GM06990 (cell line): ENCODE measurements at regions not wholly inside any gene's neighbourhood (a gene's known extent, or its start where the extent isn't known, plus 50 kb on each side); places are given as distances from the start of the nearest gene placed in this dataset.
"Not testable (repeated sequence)": the region's sequence is repeated elsewhere in the genome, so short reads cannot be mapped to it uniquely, and the experiment has no call there.

Experiments
- DNase-seq: peaks from one replicate; pipeline ENCODE4 v3.0.0-alpha.2; 2011; ENCODE audit not compliant: insufficient read length; ENCODE audit errors: extremely low read depth
- H3K27me3 ChIP-seq: replicated peaks from 2 replicates; pipeline ENCODE4 v1.6.0; 2011; ENCODE audit warnings: low read length; ENCODE audit not compliant: control insufficient read depth, insufficient read depth
- H3K36me3 ChIP-seq: 2 replicates; pipeline ENCODE4 v1.5.1; 2011; ENCODE audit warnings: low read length; ENCODE audit not compliant: control insufficient read depth, insufficient read depth
- H3K4me3 ChIP-seq: replicated peaks from 2 replicates; pipeline ENCODE4 v1.5.1; 2011; ENCODE audit warnings: low read depth, mild to moderate bottlenecking, control low read depth, low read length
- TF ChIP-seq, protein P1 (sequence below): IDR thresholded peaks from 2 replicates; pipeline ENCODE4 v1.5.1; 2011; ENCODE audit warnings: low read length, control low read depth, mild to moderate bottlenecking, inconsistent platforms; ENCODE audit not compliant: insufficient read depth, poor library complexity, severe bottlenecking

DNA sequence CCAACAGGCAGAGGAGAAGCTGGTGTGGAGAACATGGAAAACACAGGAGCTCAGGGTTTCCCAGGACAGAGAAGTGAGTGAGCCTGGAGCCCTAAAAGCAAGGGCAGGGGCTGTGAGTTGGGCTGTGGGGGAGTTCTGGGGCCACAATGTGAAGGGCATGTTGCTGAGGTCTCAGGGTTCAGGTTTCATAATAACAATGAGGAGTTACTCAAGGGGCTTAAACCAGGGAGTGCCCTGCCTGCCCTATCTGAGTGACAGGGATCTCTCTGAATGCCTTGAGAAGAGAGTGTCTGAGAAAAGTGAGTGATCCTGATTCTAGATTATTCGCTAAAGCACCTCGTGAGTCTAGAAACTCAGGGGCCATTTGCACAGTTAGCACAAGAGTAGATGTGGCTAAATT lies 129.6 kb downstream of the VPREB1 start:
- Histone ChIP-seq H3K36me3 (no peaks in the 10 kb centered on the region), H3K27me3 (no peaks in the 10 kb centered on the region), H3K4me3 (no peak overlapping the region)
- TF ChIP-seq, protein P1, sequence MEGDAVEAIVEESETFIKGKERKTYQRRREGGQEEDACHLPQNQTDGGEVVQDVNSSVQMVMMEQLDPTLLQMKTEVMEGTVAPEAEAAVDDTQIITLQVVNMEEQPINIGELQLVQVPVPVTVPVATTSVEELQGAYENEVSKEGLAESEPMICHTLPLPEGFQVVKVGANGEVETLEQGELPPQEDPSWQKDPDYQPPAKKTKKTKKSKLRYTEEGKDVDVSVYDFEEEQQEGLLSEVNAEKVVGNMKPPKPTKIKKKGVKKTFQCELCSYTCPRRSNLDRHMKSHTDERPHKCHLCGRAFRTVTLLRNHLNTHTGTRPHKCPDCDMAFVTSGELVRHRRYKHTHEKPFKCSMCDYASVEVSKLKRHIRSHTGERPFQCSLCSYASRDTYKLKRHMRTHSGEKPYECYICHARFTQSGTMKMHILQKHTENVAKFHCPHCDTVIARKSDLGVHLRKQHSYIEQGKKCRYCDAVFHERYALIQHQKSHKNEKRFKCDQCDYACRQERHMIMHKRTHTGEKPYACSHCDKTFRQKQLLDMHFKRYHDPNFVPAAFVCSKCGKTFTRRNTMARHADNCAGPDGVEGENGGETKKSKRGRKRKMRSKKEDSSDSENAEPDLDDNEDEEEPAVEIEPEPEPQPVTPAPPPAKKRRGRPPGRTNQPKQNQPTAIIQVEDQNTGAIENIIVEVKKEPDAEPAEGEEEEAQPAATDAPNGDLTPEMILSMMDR: no peak
- no peak for DNase-seq

DNA sequence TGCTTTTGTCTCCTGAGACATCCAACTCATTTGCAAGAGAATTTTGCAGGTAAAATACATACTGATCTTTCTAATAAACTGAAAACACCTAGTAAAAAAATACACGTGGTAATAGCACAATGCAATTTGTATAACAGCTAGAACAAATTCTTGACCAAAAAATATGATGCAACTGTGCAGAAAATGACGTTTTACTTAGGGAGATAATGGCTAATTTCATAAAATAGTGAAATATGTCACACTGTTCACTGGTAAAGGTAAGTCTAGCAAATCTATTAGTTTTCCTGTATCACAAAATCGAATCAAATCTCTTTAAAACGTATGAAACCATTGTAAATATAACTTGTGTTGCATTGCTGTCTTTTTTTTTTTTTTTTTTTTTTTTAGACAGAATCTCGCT lies 130.0 kb downstream of the VPREB1 start:
- H3K36me3 ChIP-seq: no peaks in the 10 kb centered on the region
- no peak for DNase-seq
- TF ChIP-seq, protein P1: no peak
- H3K27me3 ChIP-seq: no peaks in the 10 kb centered on the region
- no peak overlapping the region for H3K4me3 ChIP-seq

DNA sequence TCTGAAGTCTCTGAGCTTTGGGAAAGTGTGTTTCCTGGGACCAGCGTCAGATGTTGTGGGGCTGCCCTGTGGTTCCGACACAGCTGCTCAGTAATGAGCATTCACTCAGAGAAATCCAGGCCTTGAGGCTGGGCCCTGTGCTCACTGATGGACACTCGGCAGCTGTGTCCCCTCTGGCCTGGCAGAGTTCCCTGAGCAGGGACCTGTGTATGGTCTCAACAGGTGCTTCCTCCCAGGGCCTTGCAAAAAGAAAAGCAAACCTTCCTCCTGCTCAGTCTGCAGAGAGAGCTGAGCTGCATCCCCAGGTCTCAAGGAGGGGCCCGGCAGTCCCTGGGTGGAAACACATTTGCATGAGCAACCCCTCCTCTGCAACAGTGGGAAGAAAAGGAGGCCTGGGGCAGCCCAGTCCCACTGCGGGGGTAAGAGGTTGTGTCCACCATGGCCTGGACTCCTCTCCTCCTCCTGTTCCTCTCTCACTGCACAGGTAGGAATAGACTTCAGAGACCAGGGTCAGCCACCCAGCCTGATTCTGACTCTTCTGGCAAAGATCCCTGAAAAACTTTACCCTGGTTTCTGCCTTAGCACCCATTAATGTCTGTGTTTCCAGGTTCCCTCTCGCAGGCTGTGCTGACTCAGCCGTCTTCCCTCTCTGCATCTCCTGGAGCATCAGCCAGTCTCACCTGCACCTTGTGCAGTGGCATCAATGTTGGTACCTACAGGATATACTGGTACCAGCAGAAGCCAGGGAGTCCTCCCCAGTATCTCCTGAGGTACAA lies 131.2 kb downstream of the VPREB1 start:
- DNase-seq: no peak
- H3K36me3 ChIP-seq: no peaks in the 10 kb centered on the region
- TF ChIP-seq, protein P1: no peak
- H3K27me3 ChIP-seq: no peaks in the 10 kb centered on the region
- no peak overlapping the region for H3K4me3 ChIP-seq

DNA sequence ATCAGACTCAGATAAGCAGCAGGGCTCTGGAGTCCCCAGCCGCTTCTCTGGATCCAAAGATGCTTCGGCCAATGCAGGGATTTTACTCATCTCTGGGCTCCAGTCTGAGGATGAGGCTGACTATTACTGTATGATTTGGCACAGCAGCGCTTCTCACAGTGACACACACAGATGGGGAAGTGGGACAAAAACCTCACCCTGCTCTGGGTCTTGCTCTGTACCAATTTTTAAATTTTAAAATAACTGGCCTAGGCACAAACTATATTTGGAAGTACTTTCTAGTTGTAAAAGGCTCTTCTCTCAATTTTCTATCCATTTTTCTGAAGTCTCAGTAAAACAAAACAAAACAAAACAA lies 131.7 kb downstream of the VPREB1 start:
- no peaks in the 10 kb centered on the region for H3K27me3 ChIP-seq
- no peak overlapping the region for H3K4me3 ChIP-seq
- DNase-seq: no peak
- H3K36me3 ChIP-seq: no peaks in the 10 kb centered on the region
- TF ChIP-seq, protein P1: no peak

DNA sequence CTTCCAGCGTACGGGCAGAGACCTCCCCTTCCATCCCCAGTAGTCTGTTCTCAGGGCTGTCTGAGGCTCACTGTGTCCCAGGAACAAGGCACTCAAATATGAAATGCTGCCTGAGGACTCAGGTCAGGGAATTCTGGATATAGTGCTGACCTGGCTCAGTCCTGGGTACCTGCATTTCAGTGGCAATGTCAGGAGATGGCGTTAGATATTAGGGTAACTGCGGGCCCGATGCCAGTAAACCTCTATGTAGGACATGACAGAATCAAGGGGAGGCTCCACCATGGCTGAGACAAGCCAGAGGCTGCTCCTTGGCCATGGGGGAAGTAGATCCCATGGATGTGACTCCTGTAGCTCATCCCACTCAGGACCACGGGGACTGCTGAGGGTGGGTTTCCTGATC lies 131.7 kb downstream of the ZNF280B start:
- not testable (repeated sequence) for DNase-seq, H3K4me3 ChIP-seq, H3K36me3 ChIP-seq, H3K27me3 ChIP-seq

DNA sequence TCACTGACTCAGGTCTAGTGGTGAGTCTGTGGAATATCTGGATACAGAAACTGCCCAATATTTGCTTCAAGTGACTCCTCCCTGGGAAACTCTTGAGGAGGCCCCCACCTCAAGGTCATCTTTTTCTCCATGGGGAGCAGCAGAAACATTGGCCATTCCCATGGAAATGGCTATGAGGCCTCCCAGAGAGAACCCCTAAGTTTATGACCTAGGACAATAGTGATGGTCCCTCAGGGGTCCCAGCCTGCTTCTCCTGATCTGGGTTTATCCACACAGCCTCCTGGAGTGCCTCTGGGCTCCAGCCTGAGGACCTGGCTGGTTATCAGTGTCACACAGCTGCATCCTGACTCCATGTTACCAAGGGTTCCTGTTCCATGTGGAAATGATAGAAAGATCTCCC lies 131.2 kb downstream of the ZNF280B start:
- Histone ChIP-seq H3K4me3 (no peak overlapping the region), H3K36me3 (no peaks in the 10 kb centered on the region), H3K27me3 (no peaks in the 10 kb centered on the region)
- TF ChIP-seq, protein P1: no peak
- DNase-seq: no peak
